KG1 (cell line): ENCODE measurements at regions not wholly inside any gene's neighbourhood (a gene's known extent, or its start where the extent isn't known, plus 50 kb on each side); places are given as distances from the start of the nearest gene placed in this dataset.

Experiments used
- DNase-seq: peaks from one replicate; lab custom pipeline; 2025; lab: John Stamatoyannopoulos, UW

- no peak for DNase-seq
Observed at GRCh38 chr14:29111554-29111953, 345.0 kb downstream of the FOXG1 start.

GRCh38 chr14:29123017-29123416 lies 356.4 kb downstream of the FOXG1 start:
- no peak for DNase-seq

- DNase-seq, result no peak
Observed at GRCh38 chr14:29126361-29126760, 359.8 kb downstream of the FOXG1 start.

- no peak for DNase-seq
Observed at GRCh38 chr14:29126865-29127264, 360.3 kb downstream of the FOXG1 start.

GRCh38 chr14:29140016-29140415 lies 373.4 kb downstream of the FOXG1 start:
- DNase-seq, result no peak

- no peak for DNase-seq
Observed at GRCh38 chr14:29144621-29145020, 378.0 kb downstream of the FOXG1 start.

GRCh38 chr14:29148221-29148620 lies 381.6 kb downstream of the FOXG1 start:
- no peak for DNase-seq

GRCh38 chr14:29149798-29150197 lies 383.2 kb downstream of the FOXG1 start:
- no peak for DNase-seq

GRCh38 chr14:29150659-29151058 lies 384.1 kb downstream of the FOXG1 start:
- no peak for DNase-seq

GRCh38 chr14:29156096-29156495 lies 389.5 kb downstream of the FOXG1 start:
- no peak for DNase-seq

- no peak for DNase-seq
Observed at GRCh38 chr14:29161593-29161992, 395.0 kb downstream of the FOXG1 start.

GRCh38 chr14:29163109-29163508 lies 396.5 kb downstream of the FOXG1 start:
- no peak for DNase-seq

GRCh38 chr14:29165431-29165830 lies 398.8 kb downstream of the FOXG1 start:
- DNase-seq, result no peak

GRCh38 chr14:29166507-29166906 lies 399.9 kb downstream of the FOXG1 start:
- no peak for DNase-seq

GRCh38 chr14:29168149-29168548 lies 401.6 kb downstream of the FOXG1 start:
- DNase-seq, result no peak

- DNase-seq, result no peak
Observed at GRCh38 chr14:29169408-29169807, 402.8 kb downstream of the FOXG1 start.

- no peak for DNase-seq
Observed at GRCh38 chr14:29175706-29176105, 409.1 kb downstream of the FOXG1 start.

GRCh38 chr14:29176876-29177275 lies 410.3 kb downstream of the FOXG1 start:
- DNase-seq, result no peak

- DNase-seq, result no peak
Observed at GRCh38 chr14:29178971-29179370, 412.4 kb downstream of the FOXG1 start.

GRCh38 chr14:29191092-29191491 lies 424.5 kb downstream of the FOXG1 start:
- DNase-seq, result no peak

- DNase-seq, result no peak
Observed at GRCh38 chr14:29197557-29197956, 431.0 kb downstream of the FOXG1 start.

- no peak for DNase-seq
Observed at GRCh38 chr14:29205658-29206057, 439.1 kb downstream of the FOXG1 start.

- no peak for DNase-seq
Observed at GRCh38 chr14:29215853-29216252, 449.3 kb downstream of the FOXG1 start.

- no peak for DNase-seq
Observed at GRCh38 chr14:29216268-29217232, 450.0 kb downstream of the FOXG1 start.
